A673 (cell line): ENCODE measurements at regions not wholly inside any gene's neighbourhood (a gene's known extent, or its start where the extent isn't known, plus 50 kb on each side); places are given as distances from the start of the nearest gene placed in this dataset.
A peak's percentile ranks its signal among the peaks of the same experiment; 100 is the strongest.

ENCODE experiments used
- BruUV-seq: library from RNA; stranded (reverse); fragments of 400-500 nt; replicated peaks from 2 replicates; lab custom pipeline; 2021; lab: Mats Ljungman, UMichigan
- CTCF ChIA-PET: fragments of 300-600 bp; sonication (Branson Sonifier 250); formaldehyde crosslinking; loops from one replicate; lab custom pipeline; 2022; ENCODE audit warnings: antibody characterized with exemption; lab: Charles Lee
- POLR2A ChIA-PET: fragments of 300-600 bp; sonication (Branson Sonifier 250); formaldehyde crosslinking; loops from one replicate; lab custom pipeline; 2022; ENCODE audit warnings: antibody characterized with exemption; ENCODE audit not compliant: low non-redundant PET; lab: Charles Lee
- DNase-seq: peaks from one replicate; pipeline ENCODE4 v3.0.0-alpha.2; 2015; ENCODE audit warnings: low spot score
- H3K27ac ChIP-seq: fragments of 200-600 bp; sonication (generic); 2 replicates; pipeline ENCODE4 v1.5.1; 2016; ENCODE audit warnings: mixed run types, low read depth, mild to moderate bottlenecking, mixed read lengths, antibody characterized with exemption, low read length; ENCODE audit not compliant: poor library complexity, severe bottlenecking
- H3K27me3 ChIP-seq: fragments of 200-600 bp; sonication (generic); replicated peaks from 2 replicates; pipeline ENCODE4 v1.6.1; 2017; ENCODE audit warnings: mixed run types, low read depth, mild to moderate bottlenecking, mixed read lengths, antibody characterized with exemption, low read length; ENCODE audit not compliant: insufficient read depth, poor library complexity
- H3K36me3 ChIP-seq: fragments of 200-600 bp; sonication (generic); 2 replicates; pipeline ENCODE4 v1.6.1; 2016; ENCODE audit warnings: mixed run types, mild to moderate bottlenecking, mixed read lengths, antibody characterized with exemption, low read length; ENCODE audit not compliant: insufficient read depth, poor library complexity, severe bottlenecking
- H3K4me1 ChIP-seq: fragments of 200-600 bp; sonication (generic); 2 replicates; pipeline ENCODE4 v1.6.1; 2017; ENCODE audit warnings: mixed run types, mild to moderate bottlenecking, mixed read lengths, antibody characterized with exemption, low read length; ENCODE audit not compliant: insufficient read depth, poor library complexity, severe bottlenecking
- H3K4me3 ChIP-seq: fragments of 200-600 bp; sonication (generic); 2 replicates; pipeline ENCODE4 v1.5.1; 2016; ENCODE audit warnings: low read depth, mixed run types, mild to moderate bottlenecking, mixed read lengths, low read length; ENCODE audit not compliant: poor library complexity, severe bottlenecking
- H3K9me3 ChIP-seq: fragments of 200-600 bp; sonication (generic); 2 replicates; pipeline ENCODE4 v1.6.1; 2016; ENCODE audit warnings: mixed run types, low read depth, mild to moderate bottlenecking, mixed read lengths, antibody characterized with exemption, low read length; ENCODE audit not compliant: poor library complexity, severe bottlenecking
- CTCF ChIP-seq: fragments of 300-800, 200-600 bp; sonication (generic); conservative IDR thresholded peaks from 2 replicates; pipeline ENCODE4 v1.5.1; 2017; ENCODE audit warnings: low read depth, mild to moderate bottlenecking, antibody characterized with exemption, low read length, moderate library complexity, mixed read lengths
- EZH2 ChIP-seq: fragments of 200-600 bp; sonication (generic); IDR thresholded peaks from 2 replicates; pipeline ENCODE4 v1.6.1; 2017; ENCODE audit warnings: borderline replicate concordance, low read depth, mild to moderate bottlenecking, mixed read lengths, antibody characterized with exemption, low read length; ENCODE audit not compliant: poor library complexity, severe bottlenecking
- intact Hi-C: fragments of 100-400 bp; cut with micrococcal nuclease; formaldehyde crosslinking; loops from one replicate; pipeline ENCODE4 v1.10.0; 2022; ENCODE audit not compliant: unreplicated experiment

DNA sequence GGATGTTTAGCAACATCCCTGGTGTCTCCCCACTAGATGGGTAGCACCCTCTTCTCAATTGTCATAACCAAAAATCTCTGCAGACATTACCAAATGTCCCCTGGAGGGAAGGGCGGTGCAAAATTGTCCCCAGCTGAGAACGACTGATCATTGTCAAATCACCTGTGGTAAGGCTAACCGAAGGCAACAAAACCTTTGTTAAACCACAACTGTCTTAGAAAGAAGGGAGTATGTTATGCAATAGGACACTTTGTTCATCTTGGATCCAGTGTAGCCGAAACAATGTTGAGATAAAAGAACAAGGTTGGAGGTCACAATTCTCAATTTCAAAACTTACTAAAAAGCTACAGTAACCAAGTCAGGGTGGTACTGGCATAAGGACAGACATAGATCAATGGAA is 50.3 kb upstream of the ST3GAL5 start:
- H3K27ac ChIP-seq: peak overlapping the region; percentile 41
- H3K27me3 ChIP-seq: no peaks in the 10 kb centered on the region
- no peak for TF ChIP-seq EZH2
- no peak for TF ChIP-seq CTCF
- H3K9me3 ChIP-seq: peaks cover 9% of the 10 kb centered on the region
- H3K4me3 ChIP-seq: no peak overlapping the region
- intact Hi-C loops: no loop called here
- H3K4me1 ChIP-seq: peaks cover 41% of the 10 kb centered on the region
- H3K36me3 ChIP-seq: no peaks in the 10 kb centered on the region
- CTCF ChIA-PET: no interaction called here
- DNase-seq: no peak
- BruUV-seq: no TSS peak
- POLR2A ChIA-PET: no interaction called here
